ENCODE measurements at regions not wholly inside any gene's neighbourhood (a gene's known extent, or its start where the extent isn't known, plus 50 kb on each side); places are given as distances from the start of the nearest gene placed in this dataset.

DNA sequence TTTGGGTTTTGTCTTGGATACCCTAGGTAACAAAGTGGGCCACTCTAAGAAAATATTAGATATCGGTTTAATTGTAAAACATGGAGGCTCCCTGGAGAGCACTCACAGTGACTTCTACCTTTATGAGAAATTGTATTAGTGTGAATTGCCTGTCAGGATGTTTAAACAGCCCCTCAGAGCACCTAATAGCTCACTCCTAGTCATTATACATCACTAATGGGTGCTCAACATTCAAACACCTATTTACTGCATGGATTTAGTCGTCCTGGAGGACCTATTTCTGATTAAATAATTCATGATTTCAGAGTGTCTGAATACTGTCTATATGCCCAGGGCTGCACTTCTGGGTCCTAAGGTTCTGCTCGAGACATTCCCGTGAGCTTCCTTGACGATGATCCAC is 430.2 kb upstream of the EEF2KMT start:
- TF ChIP-seq CTCF (IDR thresholded peaks at IDR 0.05): no peak
- no peak for TF ChIP-seq POLR2A (IDR thresholded peaks at IDR 0.05)
- no peak for TF ChIP-seq POLR2AphosphoS5 (IDR thresholded peaks at IDR 0.05)
- no peak for TF ChIP-seq EP300 (IDR thresholded peaks at IDR 0.05)
